GM15510 (cell line): ENCODE measurements at regions not wholly inside any gene's neighbourhood (a gene's known extent, or its start where the extent isn't known, plus 50 kb on each side); places are given as distances from the start of the nearest gene placed in this dataset.

Experiments used
- POLR2A ChIP-seq: IDR thresholded peaks from 3 replicates; pipeline ENCODE4 v1.6.1; 2011; ENCODE audit warnings: borderline replicate concordance; ENCODE audit not compliant: insufficient read length; ENCODE audit errors: extremely low read depth

DNA sequence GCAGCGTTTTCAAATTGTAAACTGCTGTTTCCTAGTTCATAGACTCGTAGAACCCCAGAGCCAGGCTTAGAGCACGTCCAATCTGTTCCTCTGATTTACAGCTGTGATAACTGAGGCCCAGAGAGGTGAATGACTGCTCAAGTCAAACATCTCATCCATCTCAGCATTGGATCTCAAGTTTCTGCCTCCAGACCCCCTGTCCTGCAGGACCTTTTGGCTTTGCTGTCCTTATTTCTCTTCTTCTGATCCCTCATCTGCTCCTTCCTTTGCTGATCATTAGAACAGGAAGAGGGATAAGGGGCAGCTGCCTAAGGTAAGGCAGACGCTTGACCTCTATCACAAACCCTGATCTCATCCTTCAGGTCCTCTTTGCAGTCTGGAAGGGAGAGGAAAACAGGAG is 58.5 kb upstream of the CREB1 start:
- no peak for TF ChIP-seq POLR2A

DNA sequence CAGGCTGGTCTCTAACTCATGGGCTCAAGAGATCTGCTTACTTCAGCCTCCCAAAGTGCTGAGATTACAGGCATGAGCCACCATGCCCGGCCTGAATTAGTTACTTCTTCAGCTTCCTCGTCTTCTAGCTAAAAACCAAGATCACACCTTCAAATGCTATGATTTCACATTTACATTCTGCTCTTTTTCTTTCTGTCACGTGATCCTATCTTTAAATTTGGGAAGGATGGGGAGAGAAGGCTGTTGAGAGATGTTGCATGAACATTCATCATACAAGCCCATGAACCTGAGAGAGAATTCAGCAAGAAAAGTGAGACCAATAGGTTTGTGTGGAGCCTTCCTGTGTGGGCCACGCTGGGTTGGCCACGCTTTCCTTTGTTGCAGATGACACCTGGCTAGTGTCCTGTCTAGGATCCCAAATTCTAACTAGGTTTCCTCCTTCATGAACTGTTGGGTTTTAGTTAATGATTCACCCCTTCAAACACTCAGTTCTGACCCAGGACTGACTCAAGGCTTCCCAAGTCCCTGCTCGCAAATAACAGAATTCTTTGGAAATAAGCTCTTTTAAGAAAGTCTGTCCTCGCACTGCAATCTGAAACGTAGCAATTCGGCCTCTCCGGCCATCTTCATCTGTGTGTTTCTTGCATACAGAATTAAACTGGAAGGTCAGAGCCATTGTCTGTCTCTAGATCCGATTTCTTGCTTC is 57.3 kb upstream of the CREB1 start:
- no peak for TF ChIP-seq POLR2A

DNA sequence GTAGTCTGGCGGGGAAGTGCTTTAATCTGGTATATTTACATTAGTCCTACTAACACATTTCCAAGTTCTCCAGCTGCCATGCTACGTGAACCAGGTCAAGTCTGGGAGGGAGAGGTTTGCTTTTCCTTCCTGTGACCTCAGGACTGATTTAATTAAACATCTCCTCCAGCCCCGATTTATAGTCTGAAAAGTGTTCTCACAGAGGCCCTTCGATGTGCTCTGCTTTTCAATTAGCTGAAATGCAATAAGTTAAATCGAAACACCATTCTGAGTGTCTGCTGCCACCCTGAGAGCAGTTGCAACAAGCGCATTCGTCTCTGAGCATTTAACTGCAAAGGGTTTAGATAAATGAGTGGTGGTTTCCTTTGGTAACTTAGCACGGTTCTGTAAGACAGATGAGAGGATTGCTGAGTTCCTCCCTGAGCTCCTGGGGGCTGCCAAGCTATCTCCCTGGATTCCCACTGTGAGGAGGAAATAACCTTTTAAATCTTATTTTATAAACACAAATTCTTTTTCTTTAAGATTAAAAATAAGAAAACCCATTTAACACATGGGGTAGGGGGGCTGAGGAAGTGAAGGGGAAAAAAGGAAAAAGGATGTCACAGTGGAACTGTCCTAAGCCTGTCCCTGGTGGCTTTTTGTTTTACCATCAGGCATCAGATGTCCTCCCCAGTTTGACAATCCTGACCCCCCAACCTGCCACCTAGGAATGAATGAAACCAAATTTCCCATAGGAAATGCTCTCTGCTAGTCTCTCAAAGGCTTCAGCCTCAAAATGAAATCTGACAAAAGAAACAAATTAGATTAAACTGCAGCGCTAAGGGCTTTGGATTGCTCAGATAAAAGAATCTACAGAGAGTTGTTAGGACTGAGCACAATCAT is 56.5 kb upstream of the CREB1 start:
- no peak for TF ChIP-seq POLR2A

DNA sequence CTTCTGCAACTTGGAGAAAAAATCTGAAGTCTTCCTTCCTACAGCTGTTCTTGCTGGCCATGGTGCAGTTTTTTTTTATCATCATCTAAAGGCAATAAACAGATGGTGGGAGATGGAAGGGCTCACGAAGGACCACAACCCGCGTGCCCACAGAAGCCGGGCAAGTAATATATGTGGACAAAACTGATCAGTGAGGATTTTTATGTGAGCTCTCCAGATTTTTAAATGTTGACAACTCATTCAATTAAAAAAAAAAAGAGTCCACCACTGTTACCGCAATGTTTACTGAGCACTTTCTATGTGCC is 55.9 kb upstream of the CREB1 start:
- TF ChIP-seq POLR2A, result no peak

DNA sequence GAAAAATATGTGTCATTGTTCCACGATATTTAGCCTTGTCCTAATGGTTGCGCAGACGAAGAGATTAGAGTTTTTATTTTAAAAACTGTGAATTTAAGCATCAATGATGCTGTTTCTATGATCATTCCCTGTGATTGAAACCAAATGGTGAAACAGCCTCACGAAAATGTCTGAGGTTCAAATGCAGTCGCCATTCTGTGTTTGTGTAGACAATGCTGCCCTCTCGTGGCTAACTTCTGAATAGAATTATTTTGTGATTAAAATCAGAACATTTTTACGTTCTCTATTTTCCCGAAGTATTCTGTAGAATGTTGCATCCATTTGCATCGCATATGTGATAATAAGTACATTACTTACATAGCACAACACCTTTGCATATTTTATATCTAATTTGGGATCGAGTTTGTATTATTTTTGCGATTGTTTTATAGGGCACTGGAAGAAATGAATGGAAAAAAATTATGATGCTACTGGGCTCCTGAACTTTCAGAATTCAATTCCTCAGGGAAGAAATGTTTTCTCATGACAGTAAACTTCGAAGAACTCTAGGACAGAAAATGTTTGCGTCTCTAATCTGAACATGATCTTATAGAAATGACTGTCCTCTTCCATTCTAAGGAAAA is 54.8 kb upstream of the CREB1 start:
- TF ChIP-seq POLR2A, result no peak

DNA sequence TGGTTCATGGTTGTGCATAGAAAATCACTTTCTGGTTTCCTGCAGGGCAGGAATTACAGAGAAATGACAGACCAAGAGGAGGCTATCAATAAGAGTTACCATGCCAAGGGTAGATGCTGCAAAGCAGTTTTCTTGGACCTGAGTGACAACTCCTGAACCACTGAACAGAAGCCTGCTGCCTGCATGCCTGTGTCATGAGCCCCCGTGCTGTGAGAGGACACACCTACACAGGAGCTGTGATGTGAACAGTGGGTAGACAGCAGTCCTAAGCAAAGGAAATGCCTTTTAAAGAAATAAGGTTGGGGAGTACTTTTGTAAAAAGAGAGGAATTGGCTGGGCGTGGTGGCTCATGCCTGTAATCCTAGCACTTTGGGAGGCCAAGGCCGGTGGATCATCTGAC is 54.2 kb upstream of the CREB1 start:
- TF ChIP-seq POLR2A, result no peak

DNA sequence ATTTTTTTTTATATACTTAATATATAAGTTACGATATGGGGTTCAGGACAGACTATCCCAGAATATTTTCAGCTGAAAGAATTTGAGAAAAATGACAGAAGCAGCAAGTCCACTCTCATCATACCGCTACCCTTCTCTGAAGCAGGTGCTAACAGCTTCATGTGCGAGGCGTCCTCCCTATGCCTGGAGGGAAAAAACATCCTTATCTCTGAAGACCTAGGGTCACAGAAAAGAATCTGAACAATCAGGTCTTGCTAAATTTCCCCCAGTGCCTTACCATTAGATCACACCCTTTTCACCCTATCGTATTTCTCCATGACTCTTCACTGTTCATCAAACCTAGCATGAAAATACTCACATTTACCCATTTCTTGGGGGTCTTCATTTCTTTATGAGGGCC is 51.9 kb upstream of the CREB1 start:
- no peak for TF ChIP-seq POLR2A

DNA sequence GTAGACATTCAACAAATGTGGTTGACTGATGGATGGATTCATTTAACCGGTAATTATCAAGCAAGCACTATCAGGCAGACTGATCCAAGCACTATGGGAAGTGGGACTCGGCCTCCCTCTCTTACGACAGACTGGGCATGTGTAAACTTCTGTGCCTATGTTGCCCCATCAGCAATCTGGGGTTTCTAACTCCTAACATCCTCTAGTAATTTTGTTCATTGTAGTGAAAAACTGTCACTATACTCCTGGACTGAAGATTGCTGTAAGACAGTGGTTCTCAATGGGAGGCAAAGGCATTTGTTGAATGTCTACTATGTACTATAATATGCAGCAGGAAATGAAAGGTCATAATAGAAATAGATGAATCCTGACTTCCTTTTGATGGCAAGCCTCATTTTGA is 51.2 kb upstream of the CREB1 start:
- no peak for TF ChIP-seq POLR2A

DNA sequence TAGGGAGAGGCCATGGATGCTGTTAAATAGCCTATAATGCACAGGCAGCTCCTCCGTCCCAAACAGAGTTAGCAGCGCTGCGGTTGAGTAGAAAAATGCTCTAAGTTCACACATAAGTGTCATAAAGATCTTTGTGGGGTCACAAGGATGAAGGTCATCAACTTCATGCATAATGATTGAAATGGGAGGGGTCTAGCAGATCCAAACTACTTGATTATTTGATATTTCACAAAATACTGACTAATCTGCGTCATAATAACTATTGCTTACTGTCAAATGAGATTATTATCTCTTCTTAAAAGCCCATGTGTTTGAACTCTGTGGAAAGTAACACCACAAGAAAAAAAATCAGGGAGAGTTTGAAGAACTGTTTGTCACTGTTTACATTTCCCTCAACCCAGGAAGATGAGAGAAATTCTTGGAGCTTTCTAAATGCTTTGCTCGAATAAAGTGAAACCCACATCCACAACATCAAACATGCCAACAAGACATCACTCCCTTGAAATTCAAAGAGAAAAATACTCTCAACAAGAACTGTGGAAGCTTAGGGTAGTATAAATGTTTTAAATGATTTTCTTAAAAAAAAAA is 50.5 kb upstream of the CREB1 start:
- no peak for TF ChIP-seq POLR2A
